Nephron (organoid): ENCODE measurements at regions not wholly inside any gene's neighbourhood (a gene's known extent, or its start where the extent isn't known, plus 50 kb on each side); places are given as distances from the start of the nearest gene placed in this dataset.

Experiments
- H3K27ac Mint-ChIP-seq, 3 experiments: 2 replicates each; pipeline ENCODE4 v1.8.0; 2020; ENCODE audit warnings: mixed read lengths in 3 of 3, mild to moderate bottlenecking in 2 of 3, moderate library complexity in 1 of 3
- H3K27me3 Mint-ChIP-seq: 2 replicates; pipeline ENCODE4 v1.8.0; 2021; ENCODE audit warnings: low read depth, mild to moderate bottlenecking, moderate library complexity, mixed read lengths
- H3K36me3 Mint-ChIP-seq: 2 replicates; pipeline ENCODE4 v1.8.0; 2020; ENCODE audit warnings: low read depth, mixed read lengths
- H3K4me1 Mint-ChIP-seq: 2 replicates; pipeline ENCODE4 v1.8.0; 2020; ENCODE audit warnings: mixed read lengths
- H3K4me3 Mint-ChIP-seq, 3 experiments: 2 replicates each; pipeline ENCODE4 v1.8.0; 2020; ENCODE audit warnings: mild to moderate bottlenecking in 3 of 3, mixed read lengths in 3 of 3, moderate library complexity in 2 of 3
- H3K9me3 Mint-ChIP-seq: 2 replicates; pipeline ENCODE4 v1.8.0; 2020; ENCODE audit warnings: mixed read lengths
- CTCF ChIP-seq, 3 experiments: fragments of 200-600 bp; sonication (generic); IDR thresholded peaks; one replicate each; pipeline ENCODE4 v1.5.0; 2021; ENCODE audit warnings: antibody characterized with exemption in 3 of 3; ENCODE audit not compliant: unreplicated experiment in 3 of 3

GRCh38 chr6:25132934-25133333 lies 146.2 kb upstream of the CARMIL1 start:
- Mint-ChIP-seq H3K4me1 (peaks cover under 1% of the 10 kb centered on the region), H3K27ac (peak overlapping the region in 2 of 3 experiments; percentile 47 to 55), H3K27me3 (no peaks in the 10 kb centered on the region), H3K4me3 (no peak overlapping the region), H3K36me3 (peaks cover 4% of the 10 kb centered on the region), H3K9me3 (peaks cover 22% of the 10 kb centered on the region)
- TF ChIP-seq CTCF (IDR thresholded peaks at IDR 0.05; ENCODE audit: unreplicated experiment in 3 of 3): no peak

- H3K4me1 Mint-ChIP-seq: peaks cover 7% of the 10 kb centered on the region
- no peaks in the 10 kb centered on the region for H3K27me3 Mint-ChIP-seq
- TF ChIP-seq CTCF (IDR thresholded peaks at IDR 0.05; ENCODE audit: unreplicated experiment in 3 of 3): no peak
- peaks cover 4% of the 10 kb centered on the region for H3K36me3 Mint-ChIP-seq
- peak overlapping the region in 2 of 3 experiments; percentile 47 to 55 for H3K27ac Mint-ChIP-seq
- no peak overlapping the region for H3K4me3 Mint-ChIP-seq
- H3K9me3 Mint-ChIP-seq: peaks cover 22% of the 10 kb centered on the region
These were observed 145.6 kb upstream of the CARMIL1 start for GRCh38 chr6:25133568-25133967.

GRCh38 chr6:25136854-25137253 lies 142.3 kb upstream of the CARMIL1 start:
- peak overlapping the region in 1 of 3 experiments; percentile 10 for H3K4me3 Mint-ChIP-seq
- no peak for TF ChIP-seq CTCF (IDR thresholded peaks at IDR 0.05; ENCODE audit: unreplicated experiment in 3 of 3)
- peak overlapping the region in 2 of 3 experiments; percentile 22 to 40 for H3K27ac Mint-ChIP-seq
- no peaks in the 10 kb centered on the region for H3K27me3 Mint-ChIP-seq
- peaks cover 13% of the 10 kb centered on the region for H3K4me1 Mint-ChIP-seq
- H3K9me3 Mint-ChIP-seq: peaks cover 16% of the 10 kb centered on the region
- peaks cover 4% of the 10 kb centered on the region for H3K36me3 Mint-ChIP-seq

GRCh38 chr6:25137480-25137879 lies 141.7 kb upstream of the CARMIL1 start:
- no peaks in the 10 kb centered on the region for H3K27me3 Mint-ChIP-seq
- peaks cover 13% of the 10 kb centered on the region for H3K4me1 Mint-ChIP-seq
- H3K27ac Mint-ChIP-seq: peak overlapping the region in 1 of 3 experiments; percentile 22
- peaks cover 4% of the 10 kb centered on the region for H3K36me3 Mint-ChIP-seq
- peaks cover 14% of the 10 kb centered on the region for H3K9me3 Mint-ChIP-seq
- H3K4me3 Mint-ChIP-seq: no peak overlapping the region
- TF ChIP-seq CTCF (IDR thresholded peaks at IDR 0.05; ENCODE audit: unreplicated experiment in 3 of 3): no peak

GRCh38 chr6:25137916-25138232 lies 141.3 kb upstream of the CARMIL1 start:
- Mint-ChIP-seq H3K36me3 (peaks cover 4% of the 10 kb centered on the region), H3K4me1 (peaks cover 13% of the 10 kb centered on the region), H3K4me3 (no peak overlapping the region), H3K9me3 (peaks cover 10% of the 10 kb centered on the region), H3K27me3 (no peaks in the 10 kb centered on the region), H3K27ac (peak overlapping the region in 2 of 3 experiments; percentile 80 to 87)
- no peak for TF ChIP-seq CTCF (IDR thresholded peaks at IDR 0.05; ENCODE audit: unreplicated experiment in 3 of 3)

GRCh38 chr6:25138233-25138933 lies 140.8 kb upstream of the CARMIL1 start:
- Mint-ChIP-seq H3K36me3 (no peaks in the 10 kb centered on the region), H3K27ac (peak overlapping the region in 2 of 3 experiments; percentile 80 to 87), H3K9me3 (peaks cover 5% of the 10 kb centered on the region), H3K27me3 (no peaks in the 10 kb centered on the region), H3K4me3 (peak overlapping the region in 2 of 3 experiments; percentile 61 to 66), H3K4me1 (peaks cover 13% of the 10 kb centered on the region)
- no peak for TF ChIP-seq CTCF (IDR thresholded peaks at IDR 0.05; ENCODE audit: unreplicated experiment in 3 of 3)
